ENCODE measurements at regions not wholly inside any gene's neighbourhood (a gene's known extent, or its start where the extent isn't known, plus 50 kb on each side); places are given as distances from the start of the nearest gene placed in this dataset.

GRCh38 chr5:163342306-163342705 lies 95.1 kb upstream of the CCNG1 start:
- Histone ChIP-seq H3K4me2 (replicated peaks; ENCODE audit: low read depth, low read length, poor library complexity, severe bottlenecking) (no peak overlapping the region), H3K4me3 (ENCODE audit: control extremely low read depth in 1 of 5, extremely low read depth in 1 of 5, insufficient read depth in 1 of 5, low read depth in 2 of 5, low read length in 4 of 5) (no peak overlapping the region), H3K9me3 (ENCODE audit: control extremely low read depth in 1 of 3, control insufficient read depth in 2 of 3, insufficient read depth in 1 of 3, low read length in 2 of 3) (no peaks in the 10 kb centered on the region), H4K20me1 (ENCODE audit: control insufficient read depth, insufficient read depth, low read length, poor library complexity, severe bottlenecking) (no peaks in the 10 kb centered on the region), H2AFZ (ENCODE audit: insufficient read depth, low read depth, low read length, poor library complexity, severe bottlenecking) (no peak overlapping the region), H3K79me2 (ENCODE audit: control insufficient read depth, insufficient read depth, low read length) (no peaks in the 10 kb centered on the region), H3K9ac (ENCODE audit: low read length) (no peak overlapping the region), H3K4me1 (ENCODE audit: control insufficient read depth in 2 of 2, insufficient read depth in 2 of 2, low read length in 2 of 2) (no peaks in the 10 kb centered on the region), H3K36me3 (replicated peaks in 1 of 2; ENCODE audit: control extremely low read depth in 1 of 2, control insufficient read depth in 1 of 2, extremely low read depth in 1 of 2, insufficient read depth in 2 of 2, low read length in 1 of 2) (no peaks in the 10 kb centered on the region), H3K27ac (ENCODE audit: low read length in 2 of 2) (no peak overlapping the region), H3K27me3 (replicated peaks in 1 of 4; ENCODE audit: control extremely low read depth in 1 of 4, control insufficient read depth in 3 of 4, insufficient read depth in 4 of 4, low read length in 3 of 4) (no peaks in the 10 kb centered on the region)
- DNase-seq (no peak), ATAC-seq (ENCODE audit: low read depth) (no peak)
- WGBS (ENCODE audit: insufficient coverage), result 50% methylated on average over 1 of the region's 2 CpGs
- ChIA-PET CTCF (no interaction called here), POLR2A (no interaction called here)
- Mint-ChIP-seq H3K27ac (no peak overlapping the region), H3K4me3 (no peak overlapping the region), H3K4me1 (no peaks in the 10 kb centered on the region), H3K27me3 (peaks cover 19% of the 10 kb centered on the region), H3K9me3 (ENCODE audit: insufficient read depth) (no peaks in the 10 kb centered on the region)
- intact Hi-C loops (cut with micrococcal nuclease), result no loop called here
- no peak for TF ChIP-seq CTCF (IDR thresholded peaks at IDR 0.05)
- no peak for TF ChIP-seq EZH2 (IDR thresholded peaks at IDR 0.05; ENCODE audit: borderline replicate concordance, insufficient read depth, low read depth, low read length, poor library complexity, severe bottlenecking)

- no peak overlapping the region for H3K9ac ChIP-seq (ENCODE audit: low read length)
- no peak overlapping the region for H3K4me2 ChIP-seq (replicated peaks; ENCODE audit: low read depth, low read length, poor library complexity, severe bottlenecking)
- intact Hi-C loops (cut with micrococcal nuclease), result loop anchor here (5.0 kb wide), 1 partner anchor 1803 kb away; no protein-coding TSS in a partner anchor
- H3K4me3 ChIP-seq (ENCODE audit: control extremely low read depth in 1 of 5, extremely low read depth in 1 of 5, insufficient read depth in 1 of 5, low read depth in 2 of 5, low read length in 4 of 5), result no peak overlapping the region
- no peaks in the 10 kb centered on the region for H3K36me3 ChIP-seq (replicated peaks in 1 of 2; ENCODE audit: control extremely low read depth in 1 of 2, control insufficient read depth in 1 of 2, extremely low read depth in 1 of 2, insufficient read depth in 2 of 2, low read length in 1 of 2)
- H3K9me3 Mint-ChIP-seq (ENCODE audit: insufficient read depth), result no peaks in the 10 kb centered on the region
- H3K27ac ChIP-seq (ENCODE audit: low read length in 2 of 2), result no peak overlapping the region
- no peak for TF ChIP-seq EZH2 (IDR thresholded peaks at IDR 0.05; ENCODE audit: borderline replicate concordance, insufficient read depth, low read depth, low read length, poor library complexity, severe bottlenecking)
- no peak for TF ChIP-seq CTCF (IDR thresholded peaks at IDR 0.05)
- no peak overlapping the region for H3K4me3 Mint-ChIP-seq
- H3K79me2 ChIP-seq (ENCODE audit: control insufficient read depth, insufficient read depth, low read length), result no peaks in the 10 kb centered on the region
- no peak for DNase-seq
- H4K20me1 ChIP-seq (ENCODE audit: control insufficient read depth, insufficient read depth, low read length, poor library complexity, severe bottlenecking), result no peaks in the 10 kb centered on the region
- no peaks in the 10 kb centered on the region for H3K4me1 Mint-ChIP-seq
- peaks cover 0 to 2% (median 0%) of the 10 kb centered on the region in 4 experiments for H3K27me3 ChIP-seq (replicated peaks in 1 of 4; ENCODE audit: control extremely low read depth in 1 of 4, control insufficient read depth in 3 of 4, insufficient read depth in 4 of 4, low read length in 3 of 4)
- no peak overlapping the region for H3K27ac Mint-ChIP-seq
- H3K4me1 ChIP-seq (ENCODE audit: control insufficient read depth in 2 of 2, insufficient read depth in 2 of 2, low read length in 2 of 2), result no peaks in the 10 kb centered on the region
- ChIA-PET CTCF (interaction anchor here (0.6 kb wide), 1 partner anchor 55 kb away, joined by 3 read pairs; no protein-coding TSS in a partner anchor), POLR2A (no interaction called here)
- H3K9me3 ChIP-seq (ENCODE audit: control extremely low read depth in 1 of 3, control insufficient read depth in 2 of 3, insufficient read depth in 1 of 3, low read length in 2 of 3), result no peaks in the 10 kb centered on the region
- no peak for ATAC-seq (ENCODE audit: low read depth)
- no peak overlapping the region for H2AFZ ChIP-seq (ENCODE audit: insufficient read depth, low read depth, low read length, poor library complexity, severe bottlenecking)
- WGBS (ENCODE audit: insufficient coverage), result 14% methylated on average over 1 of the region's 3 CpGs
- H3K27me3 Mint-ChIP-seq, result peaks cover 24% of the 10 kb centered on the region
Observed at GRCh38 chr5:163345216-163345615, 92.2 kb upstream of the CCNG1 start.

Data from B cell (primary cell).